Inflammatory macrophage treated with lipopolysaccharide for 4 hours (primary cell): ENCODE measurements at regions not wholly inside any gene's neighbourhood (a gene's known extent, or its start where the extent isn't known, plus 50 kb on each side); places are given as distances from the start of the nearest gene placed in this dataset.
"Not testable (repeated sequence)": the region's sequence is repeated elsewhere in the genome, so short reads cannot be mapped to it uniquely, and the experiment has no call there.

Experiments used
- DNase-seq: peaks from one replicate; pipeline ENCODE4 v3.0.0-alpha.2; 2020

DNA sequence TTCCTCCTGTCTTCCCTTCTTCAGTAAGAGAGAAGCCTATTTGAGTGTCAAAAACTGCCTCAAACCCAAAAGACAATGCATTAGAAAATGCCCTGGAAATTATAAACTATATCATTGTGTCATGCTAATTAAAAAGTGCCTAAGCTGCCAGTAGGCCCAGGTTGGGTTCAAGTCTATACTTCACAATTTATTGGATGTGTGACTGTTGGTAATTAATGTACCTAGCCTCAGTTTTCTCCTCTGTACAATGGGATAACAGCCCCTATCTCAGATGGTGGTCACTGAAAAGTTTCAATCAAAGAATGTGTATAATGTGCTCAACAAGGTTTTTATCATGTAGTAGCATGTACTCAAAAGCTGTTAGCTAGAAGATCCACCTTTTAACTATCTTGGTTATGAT is 246.9 kb upstream of the DUSP10 start:
- DNase-seq: no peak

GRCh38 chr1:221987860-221988520 is 246.1 kb upstream of the DUSP10 start:
- DNase-seq: peak; percentile 75

GRCh38 chr1:221983444-221983843 is 241.6 kb upstream of the DUSP10 start:
- DNase-seq: no peak

DNA sequence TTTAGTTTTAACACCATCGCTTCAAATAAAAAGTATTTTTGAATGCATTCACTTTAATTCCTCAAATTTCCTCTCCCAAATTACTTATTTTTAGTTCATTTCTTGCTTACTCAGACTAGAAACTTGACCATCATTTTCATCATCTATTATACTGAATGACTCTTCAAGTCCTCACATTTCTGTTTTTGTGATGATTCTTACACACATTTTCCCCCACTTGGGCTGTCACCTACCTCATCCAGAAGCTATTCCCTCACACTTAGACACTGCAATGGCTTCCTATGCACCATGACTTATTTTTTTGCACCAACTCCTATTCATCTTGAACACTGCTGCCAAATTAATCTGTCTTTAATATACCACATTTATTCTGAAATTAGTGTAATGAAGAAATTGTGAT is 239.6 kb upstream of the DUSP10 start:
- DNase-seq: no peak

- no peak for DNase-seq
Observed at GRCh38 chr1:221979444-221980032, 237.6 kb upstream of the DUSP10 start.

DNA sequence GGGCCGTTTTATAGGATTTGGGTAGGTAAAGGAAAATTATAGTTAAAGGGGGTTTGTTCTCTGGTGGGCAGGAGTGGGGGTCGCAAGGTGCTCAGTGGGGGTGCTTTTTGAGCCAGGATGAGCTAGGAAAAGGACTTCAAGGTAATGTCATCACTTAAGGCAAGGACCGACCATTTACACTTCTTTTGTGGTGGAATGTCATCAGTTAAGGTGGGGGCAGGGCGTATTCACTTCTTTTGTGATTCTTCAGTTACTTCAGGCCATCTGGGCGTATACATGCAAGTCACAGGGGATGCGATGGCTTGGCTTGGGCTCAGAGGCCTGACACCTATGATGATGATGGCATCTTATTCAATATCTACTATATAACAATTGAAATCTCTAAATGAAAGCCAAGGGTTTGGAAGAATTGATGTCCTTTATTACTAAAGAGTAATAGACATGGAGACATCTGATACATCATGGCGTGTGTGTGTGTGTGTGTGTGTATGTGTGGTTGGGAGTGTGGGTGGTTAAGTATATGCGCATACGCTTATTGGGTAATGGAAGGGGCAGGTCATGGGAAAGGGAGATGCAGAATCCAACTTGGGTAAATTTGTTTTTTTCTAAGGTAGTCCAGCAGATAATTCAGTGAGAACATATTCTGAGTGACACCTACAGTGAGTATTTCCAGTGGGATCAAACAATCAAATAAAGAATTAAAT is 236.9 kb upstream of the DUSP10 start:
- not testable (repeated sequence) for DNase-seq

- DNase-seq: not testable (repeated sequence)
Observed at GRCh38 chr1:221973787-221974186, 231.9 kb upstream of the DUSP10 start.

DNA sequence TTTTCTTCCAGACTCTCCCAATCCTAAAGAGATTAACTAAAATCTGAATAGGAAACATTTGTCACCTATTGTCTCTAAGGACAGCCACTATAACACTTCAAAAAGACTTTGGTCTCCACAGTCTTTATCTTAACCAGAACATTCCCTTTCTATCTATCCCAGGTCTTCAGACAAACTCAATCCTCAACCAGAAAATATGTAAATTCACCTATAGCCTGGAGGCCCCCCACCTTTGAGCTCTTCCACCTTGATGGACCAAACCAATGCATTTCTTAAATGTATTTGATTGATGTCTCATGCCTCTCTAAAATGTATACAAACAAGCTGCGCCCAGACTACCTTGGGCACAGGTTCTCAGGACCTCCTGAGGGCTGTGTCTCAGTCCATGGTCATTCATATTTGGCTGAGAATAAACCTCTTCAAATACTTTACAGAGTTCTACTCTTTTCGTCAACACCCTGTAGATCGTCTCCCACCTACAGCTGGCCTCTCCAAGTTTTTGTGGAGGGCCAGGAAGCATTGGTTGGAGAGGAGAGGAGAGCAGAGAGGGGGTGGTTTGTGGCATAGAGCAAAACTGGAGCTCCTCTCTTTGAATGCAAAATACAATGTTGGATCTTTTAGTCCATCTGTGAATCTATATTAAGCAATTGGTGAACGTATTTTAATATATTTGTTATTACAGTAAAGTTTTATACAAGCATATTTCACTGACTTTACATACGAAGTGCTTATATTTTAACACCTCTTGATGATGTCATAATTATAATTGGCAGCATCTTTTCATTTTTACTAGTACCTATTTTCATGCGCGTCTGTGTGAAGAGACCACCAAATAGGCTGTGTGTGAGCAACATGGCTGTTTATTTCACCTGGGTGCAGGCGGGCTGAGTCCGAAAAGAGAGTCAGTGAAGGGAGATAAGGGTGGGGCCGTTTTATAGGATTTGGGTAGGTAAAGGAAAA is 230.7 kb upstream of the DUSP10 start:
- DNase-seq: no peak

GRCh38 chr1:221971035-221971434 is 229.1 kb upstream of the DUSP10 start:
- DNase-seq: not testable (repeated sequence)

DNA sequence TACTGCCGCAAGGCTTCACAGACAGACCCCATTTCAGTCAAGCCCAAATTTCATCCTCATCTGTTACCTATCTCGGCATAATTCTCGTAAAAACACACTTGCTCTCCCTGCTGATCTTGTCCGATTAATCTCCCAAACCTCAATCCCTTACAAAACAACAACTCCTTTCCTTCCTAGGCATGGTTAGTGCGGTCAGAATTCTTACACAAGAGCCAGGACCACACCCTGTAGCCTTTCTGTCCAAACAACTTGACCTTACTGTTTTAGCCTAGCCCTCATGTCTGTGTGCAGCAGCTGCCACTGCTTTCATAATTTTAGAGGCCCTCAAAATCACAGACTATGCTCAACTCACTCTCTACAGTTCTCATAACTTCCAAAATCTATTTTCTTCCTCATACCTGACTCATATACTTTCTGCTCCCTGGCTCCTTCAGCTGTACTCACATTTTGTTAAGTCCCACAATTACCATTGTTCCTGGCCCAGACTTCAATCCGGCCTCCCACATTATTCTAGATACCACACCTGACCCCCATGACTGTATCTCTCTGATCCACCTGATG is 227.5 kb upstream of the DUSP10 start:
- DNase-seq: not testable (repeated sequence)

- DNase-seq: not testable (repeated sequence)
Observed at GRCh38 chr1:221967538-221967937, 225.6 kb upstream of the DUSP10 start.

DNA sequence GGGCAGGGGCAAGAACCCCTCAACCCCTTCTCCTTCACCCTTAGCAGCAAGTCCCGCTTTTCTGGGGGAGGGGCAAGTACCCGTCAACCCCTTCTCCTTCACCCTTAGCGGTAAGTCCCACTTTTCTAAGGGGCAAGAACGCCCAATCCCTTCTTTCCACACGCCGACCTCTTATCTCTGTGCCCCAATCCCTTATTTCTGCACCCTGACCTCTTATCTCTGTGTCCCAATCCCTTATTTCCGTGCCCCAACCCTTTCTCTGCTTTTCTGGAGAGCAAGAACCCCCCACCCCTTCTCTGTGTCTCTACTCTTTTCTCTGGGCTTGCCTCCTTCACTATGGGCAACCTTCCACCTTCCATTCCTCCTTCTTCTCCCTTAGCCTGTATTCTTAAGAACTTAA is 225.0 kb upstream of the DUSP10 start:
- DNase-seq: not testable (repeated sequence)

DNA sequence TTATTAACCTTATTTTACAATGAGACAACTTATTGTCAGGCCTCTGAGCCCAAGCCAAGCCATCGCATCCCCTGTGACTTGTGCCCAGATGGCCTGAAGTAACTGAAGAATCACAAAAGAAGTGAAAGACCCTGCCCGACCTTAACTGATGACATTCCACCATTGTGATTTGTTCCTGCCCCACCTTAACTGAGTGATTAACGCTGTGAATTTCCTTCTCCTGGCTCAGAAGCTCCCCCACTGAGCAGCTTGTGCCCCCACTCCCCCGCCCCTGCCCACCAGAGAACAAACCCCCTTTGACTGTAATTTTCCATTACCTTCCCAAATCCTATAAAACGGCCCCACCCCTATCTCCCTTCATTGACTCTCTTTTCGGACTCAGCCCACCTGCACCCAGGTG is 224.0 kb upstream of the DUSP10 start:
- DNase-seq: not testable (repeated sequence)

DNA sequence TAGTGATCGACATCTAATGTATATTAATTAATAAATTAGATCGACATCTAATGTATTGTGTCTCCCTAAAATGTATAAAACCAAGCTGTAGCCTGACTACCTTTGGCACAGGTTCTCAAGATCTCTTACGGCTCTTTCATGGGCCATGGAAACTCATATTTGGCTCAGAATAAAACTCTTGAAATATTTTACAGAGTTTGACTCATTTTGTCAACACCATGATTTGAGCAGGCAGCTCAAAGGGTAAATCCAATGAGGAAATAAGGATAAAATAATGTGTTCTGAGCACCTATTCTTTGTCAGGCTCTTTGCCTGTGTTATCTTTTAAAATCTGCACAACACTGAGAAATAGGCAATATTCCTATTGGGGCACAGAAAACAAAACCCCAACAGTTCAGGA is 223.4 kb upstream of the DUSP10 start:
- no peak for DNase-seq

GRCh38 chr1:221963742-221964141 is 221.9 kb upstream of the DUSP10 start:
- no peak for DNase-seq

DNA sequence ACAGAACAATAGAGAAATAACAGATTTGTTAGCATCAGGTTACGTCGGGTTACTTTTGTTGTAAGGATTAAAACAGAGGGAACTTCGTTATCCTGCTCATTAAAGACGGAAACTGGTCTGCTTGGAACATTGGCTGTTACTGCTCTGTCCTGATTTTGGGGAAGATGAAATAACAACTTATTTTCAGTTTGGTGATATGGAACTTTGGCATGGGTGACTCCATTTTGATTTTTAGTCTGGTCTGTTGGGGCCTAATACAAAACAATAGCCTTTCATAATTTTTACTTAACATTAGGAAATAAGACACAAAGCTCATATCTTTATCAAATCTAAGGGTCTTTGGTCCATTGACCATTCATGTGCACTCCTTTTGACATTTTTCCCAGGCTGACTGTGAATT is 220.5 kb upstream of the DUSP10 start:
- no peak for DNase-seq

DNA sequence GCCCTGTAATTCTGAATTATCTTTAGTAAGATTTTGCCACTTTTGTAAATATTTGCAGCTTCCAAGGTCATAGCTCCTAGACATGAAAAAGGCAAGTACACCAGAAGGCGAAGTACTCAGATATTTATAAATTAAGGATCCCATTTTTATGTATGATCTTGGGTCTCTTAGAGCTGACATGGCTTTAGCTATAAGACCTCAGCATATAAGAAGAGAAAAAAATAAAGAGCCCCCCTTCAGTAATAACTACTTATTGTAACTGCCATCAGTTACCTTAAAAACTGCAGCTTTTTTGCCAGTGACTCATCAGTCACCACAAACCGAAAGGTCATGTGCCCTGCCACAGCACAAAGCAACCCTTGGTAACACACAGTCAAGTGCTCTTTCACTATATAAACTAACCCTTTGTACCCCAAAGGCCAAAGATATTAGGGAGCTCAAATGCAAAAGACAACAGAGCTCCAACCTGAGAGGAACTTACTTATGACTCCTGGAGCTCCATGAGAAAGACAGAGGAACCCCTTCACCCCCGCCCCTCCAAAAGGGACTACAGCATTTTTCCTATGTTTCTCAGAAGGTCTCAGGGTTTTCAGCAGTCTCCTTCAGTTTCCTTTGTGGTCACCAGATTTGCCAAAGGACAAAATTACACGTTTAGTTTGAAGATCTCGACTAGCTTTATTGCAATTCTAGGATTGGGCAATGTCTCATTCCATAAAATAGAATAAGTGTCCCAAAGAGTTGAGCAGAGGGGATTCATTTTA is 219.8 kb upstream of the DUSP10 start:
- peak; percentile 61 for DNase-seq

DNA sequence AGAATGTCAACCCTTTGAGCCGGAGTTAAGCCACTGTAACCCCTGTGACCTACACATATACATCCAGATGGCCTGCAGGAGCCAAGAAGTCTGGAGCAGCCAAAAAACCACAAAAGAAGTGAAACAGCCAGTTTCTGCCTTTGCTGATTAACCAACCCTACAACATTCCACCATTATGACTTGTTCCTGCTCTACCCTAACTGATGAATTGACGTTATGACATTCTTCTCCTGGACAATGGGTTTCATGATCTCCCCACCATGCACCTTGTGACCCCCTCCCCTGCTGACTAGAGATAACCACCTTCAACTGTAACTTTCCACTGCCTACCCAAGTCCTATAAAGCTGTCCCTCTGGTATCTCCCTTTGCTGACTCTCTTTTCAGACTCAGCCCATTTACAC is 216.3 kb upstream of the DUSP10 start:
- not testable (repeated sequence) for DNase-seq

DNA sequence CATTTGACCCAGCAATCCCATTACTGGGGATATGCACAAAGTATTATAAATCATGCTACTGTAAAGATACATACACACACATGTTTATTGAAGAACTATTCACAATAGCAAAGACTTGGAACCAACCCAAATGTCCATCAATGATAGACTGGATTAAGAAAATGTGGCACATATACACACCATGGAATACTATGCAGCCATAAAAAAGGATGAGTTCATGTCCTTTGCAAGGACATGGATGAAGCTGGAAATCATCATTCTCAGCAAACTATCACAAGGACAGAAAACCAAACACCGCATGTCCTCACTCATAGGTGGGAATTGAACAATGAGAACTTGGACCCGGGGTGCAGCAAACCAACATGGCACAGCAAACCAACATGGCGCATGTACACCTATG is 215.5 kb upstream of the DUSP10 start:
- not testable (repeated sequence) for DNase-seq

GRCh38 chr1:221949996-221950395 is 208.1 kb upstream of the DUSP10 start:
- no peak for DNase-seq

GRCh38 chr1:221948459-221948858 is 206.6 kb upstream of the DUSP10 start:
- no peak for DNase-seq

GRCh38 chr1:221947731-221948130 is 205.8 kb upstream of the DUSP10 start:
- DNase-seq: no peak
